H9 (cell line): ENCODE measurements at regions not wholly inside any gene's neighbourhood (a gene's known extent, or its start where the extent isn't known, plus 50 kb on each side); places are given as distances from the start of the nearest gene placed in this dataset.

ENCODE experiments used
- DNase-seq: peaks from one replicate; pipeline ENCODE4 v3.0.0-alpha.2; 2017
- H2AFZ ChIP-seq: one replicate; pipeline ENCODE4 v1.6.1; 2013; ENCODE audit warnings: mild to moderate bottlenecking, low read length, control low read depth, moderate library complexity
- H2AK5ac ChIP-seq: 2 replicates; pipeline ENCODE4 v1.6.1; 2013; ENCODE audit warnings: low read length, control low read depth, mixed read lengths; ENCODE audit not compliant: insufficient read length
- H2BK120ac ChIP-seq: one replicate; pipeline ENCODE4 v1.6.1; 2013; ENCODE audit warnings: low read depth, mild to moderate bottlenecking, low read length, control low read depth, inconsistent platforms; ENCODE audit not compliant: poor library complexity, severe bottlenecking
- H2BK12ac ChIP-seq: 2 replicates; pipeline ENCODE4 v1.6.1; 2013; ENCODE audit warnings: low read length, control low read depth, mixed read lengths, low read depth; ENCODE audit not compliant: insufficient read length
- H2BK15ac ChIP-seq: 2 replicates; pipeline ENCODE4 v1.6.1; 2013; ENCODE audit warnings: low read depth, low read length, control low read depth
- H2BK20ac ChIP-seq: one replicate; pipeline ENCODE4 v1.6.1; 2013; ENCODE audit warnings: low read depth, mild to moderate bottlenecking, low read length, control low read depth, inconsistent platforms; ENCODE audit not compliant: poor library complexity, severe bottlenecking
- H2BK5ac ChIP-seq: 2 replicates; pipeline ENCODE4 v1.6.1; 2013; ENCODE audit warnings: low read length, control low read depth, mixed read lengths; ENCODE audit not compliant: insufficient read length
- H3K14ac ChIP-seq: 2 replicates; pipeline ENCODE4 v1.6.1; 2013; ENCODE audit warnings: low read length, control low read depth; ENCODE audit not compliant: insufficient read depth
- H3K18ac ChIP-seq: 2 replicates; pipeline ENCODE4 v1.6.1; 2013; ENCODE audit warnings: low read depth, mild to moderate bottlenecking, mixed read lengths, low read length, control low read depth; ENCODE audit not compliant: insufficient read length
- H3K23ac ChIP-seq: 2 replicates; pipeline ENCODE4 v1.6.1; 2013; ENCODE audit warnings: low read length, control low read depth, mixed read lengths, low read depth; ENCODE audit not compliant: insufficient read length
- H3K23me2 ChIP-seq: 2 replicates; pipeline ENCODE4 v1.6.1; 2013; ENCODE audit warnings: low read depth, mild to moderate bottlenecking, mixed read lengths, low read length, control low read depth; ENCODE audit not compliant: insufficient read length, poor library complexity, severe bottlenecking
- H3K27ac ChIP-seq: 2 replicates; pipeline ENCODE4 v1.5.1; 2013; ENCODE audit warnings: low read length, control low read depth, mixed read lengths, low read depth; ENCODE audit not compliant: insufficient read length
- H3K27me3 ChIP-seq: 2 replicates; pipeline ENCODE4 v1.6.1; 2013; ENCODE audit warnings: low read length, control low read depth, inconsistent platforms; ENCODE audit not compliant: insufficient read depth
- H3K4ac ChIP-seq: 2 replicates; pipeline ENCODE4 v1.6.1; 2013; ENCODE audit warnings: low read depth, mild to moderate bottlenecking, control low read depth, inconsistent platforms, low read length, moderate library complexity
- H3K4me1 ChIP-seq: 2 replicates; pipeline ENCODE4 v1.6.1; 2013; ENCODE audit warnings: low read length, control low read depth, inconsistent platforms; ENCODE audit not compliant: insufficient read depth
- H3K4me2 ChIP-seq: 2 replicates; pipeline ENCODE4 v1.6.1; 2013; ENCODE audit warnings: low read length, control low read depth, mixed read lengths; ENCODE audit not compliant: insufficient read length, insufficient read depth
- H3K56ac ChIP-seq: 2 replicates; pipeline ENCODE4 v1.6.1; 2013; ENCODE audit warnings: low read depth, mild to moderate bottlenecking, mixed read lengths, low read length, control low read depth; ENCODE audit not compliant: insufficient read length
- H3K79me1 ChIP-seq: 2 replicates; pipeline ENCODE4 v1.6.1; 2013; ENCODE audit warnings: low read depth, mild to moderate bottlenecking, moderate library complexity, low read length, control low read depth, inconsistent platforms; ENCODE audit not compliant: insufficient read depth, poor library complexity, severe bottlenecking
- H3K79me2 ChIP-seq: 2 replicates; pipeline ENCODE4 v1.6.1; 2013; ENCODE audit warnings: low read length, control low read depth, inconsistent platforms; ENCODE audit not compliant: insufficient read depth
- H3K9ac ChIP-seq: 2 replicates; pipeline ENCODE4 v1.6.1; 2013; ENCODE audit warnings: low read length, control low read depth, mixed read lengths; ENCODE audit not compliant: insufficient read length; ENCODE audit errors: extremely low read depth
- H3K9me3 ChIP-seq: one replicate; pipeline ENCODE4 v1.6.1; 2013; ENCODE audit warnings: low read depth, low read length, inconsistent platforms; ENCODE audit not compliant: control insufficient read depth
- H3T11ph ChIP-seq: one replicate; pipeline ENCODE4 v1.6.1; 2013; ENCODE audit warnings: mild to moderate bottlenecking, low read length, control low read depth, inconsistent platforms
- H4K20me1 ChIP-seq: one replicate; pipeline ENCODE4 v1.6.1; 2013; ENCODE audit not compliant: control insufficient read depth, insufficient read length, insufficient read depth
- H4K5ac ChIP-seq: 2 replicates; pipeline ENCODE4 v1.6.1; 2013; ENCODE audit warnings: low read depth, mild to moderate bottlenecking, mixed read lengths, low read length, control low read depth; ENCODE audit not compliant: insufficient read length
- H4K8ac ChIP-seq: replicated peaks from 2 replicates; pipeline ENCODE4 v1.6.1; 2013; ENCODE audit warnings: low read length, control low read depth, mixed read lengths, low read depth; ENCODE audit not compliant: insufficient read length
- H4K91ac ChIP-seq: 2 replicates; pipeline ENCODE4 v1.6.1; 2013; ENCODE audit warnings: low read depth, mild to moderate bottlenecking, moderate library complexity, mixed read lengths, low read length, control low read depth; ENCODE audit not compliant: insufficient read length
- H3K27ac Mint-ChIP-seq, 3 experiments: 2 replicates in 2 of 3; 3 replicates in 1 of 3; pipeline ENCODE4 v1.8.0; 2020 to 2021; ENCODE audit warnings: mixed read lengths in 3 of 3, mild to moderate bottlenecking in 1 of 3, moderate library complexity in 1 of 3
- H3K27me3 Mint-ChIP-seq: 2 replicates; pipeline ENCODE4 v1.8.0; 2021; ENCODE audit warnings: low read depth, mild to moderate bottlenecking, moderate library complexity, mixed read lengths
- H3K36me3 Mint-ChIP-seq, 3 experiments: 2 replicates in 2 of 3; 3 replicates in 1 of 3; pipeline ENCODE4 v1.8.0; 2020 to 2021; ENCODE audit warnings: low read depth in 3 of 3, mixed read lengths in 3 of 3; ENCODE audit not compliant: insufficient read depth in 1 of 3
- H3K4me1 Mint-ChIP-seq, 2 experiments: 2 replicates each; pipeline ENCODE4 v1.8.0; 2020; ENCODE audit warnings: mixed read lengths in 2 of 2
- H3K4me3 Mint-ChIP-seq, 2 experiments: 2 replicates in 1 of 2; 3 replicates in 1 of 2; pipeline ENCODE4 v1.8.0; 2020 to 2021; ENCODE audit warnings: mild to moderate bottlenecking in 2 of 2, mixed read lengths in 2 of 2, moderate library complexity in 1 of 2
- H3K9me3 Mint-ChIP-seq, 2 experiments: 2 replicates in 1 of 2; 3 replicates in 1 of 2; pipeline ENCODE4 v1.8.0; 2020; ENCODE audit warnings: mild to moderate bottlenecking in 2 of 2, mixed read lengths in 2 of 2, moderate library complexity in 1 of 2
- WGBS: extraction: QIAGEN DNeasy Blood & Tissue Kit; methylation state at CpG from one replicate; pipeline ENCODE4 v1.1.7; 2013; ENCODE audit warnings: missing lambda C conversion rate, low lambda C conversion rate, mixed read lengths; ENCODE audit not compliant: insufficient read length; ENCODE audit errors: extremely low coverage; 5-methylcytosine and 5-hydroxymethylcytosine counted together
- TF ChIP-seq, protein P1 (sequence below): fragments of 200-600 bp; sonication (generic); conservative IDR thresholded peaks from 3 replicates; pipeline ENCODE4 v1.8.0; 2021; ENCODE audit warnings: antibody characterized with exemption, mild to moderate bottlenecking

DNA sequence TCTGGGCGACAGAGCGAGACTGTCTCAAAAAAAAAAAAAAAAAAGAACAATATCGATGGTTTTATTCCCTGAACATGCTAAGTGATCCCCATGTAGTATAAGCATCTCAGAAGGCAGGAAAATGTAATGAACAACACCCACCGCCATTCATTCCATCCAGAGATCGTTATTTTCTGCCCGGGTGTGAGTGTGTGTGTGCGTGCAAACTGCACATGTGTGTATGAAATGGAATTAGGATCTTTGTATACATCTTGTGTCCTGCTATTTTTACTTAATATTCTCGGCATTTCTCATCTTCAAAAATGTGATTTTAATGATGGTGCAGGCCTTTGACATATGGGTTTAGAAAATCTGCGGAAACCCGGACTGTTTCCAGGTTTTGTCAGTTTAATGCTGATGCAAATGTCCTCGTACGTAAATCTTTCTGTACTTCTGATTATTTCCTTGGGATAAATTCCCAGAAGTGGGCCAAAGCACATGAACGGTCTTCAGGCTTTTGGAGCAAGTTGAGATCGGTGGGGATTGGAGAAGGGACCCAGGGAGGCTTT lies 254.8 kb downstream of the SEC14L1 start:
- Histone ChIP-seq H3K23me2 (peaks cover 4% of the 10 kb centered on the region), H2BK12ac (no peak overlapping the region), H3K4me1 (peaks cover 11% of the 10 kb centered on the region; the same call in 1 of the 2 replicates), H4K91ac (no peak overlapping the region), H3K9ac (no peak overlapping the region), H2AFZ (no peak overlapping the region), H3K79me1 (peaks cover 5% of the 10 kb centered on the region), H3K18ac (no peak overlapping the region), H3K9me3 (no peaks in the 10 kb centered on the region), H2BK120ac (no peak overlapping the region), H3K27ac (no peak overlapping the region), H3K27me3 (no peaks in the 10 kb centered on the region), H3K4ac (no peak overlapping the region), H3K79me2 (peaks cover 16% of the 10 kb centered on the region; the same call in 1 of the 2 replicates), H3T11ph (no peak overlapping the region), H3K4me2 (no peak overlapping the region), H2BK15ac (no peak overlapping the region), H3K14ac (no peak overlapping the region), H4K5ac (no peak overlapping the region), H4K20me1 (no peaks in the 10 kb centered on the region), H3K23ac (no peak overlapping the region), H2BK20ac (no peak overlapping the region), H3K56ac (no peak overlapping the region), H2BK5ac (no peak overlapping the region), H2AK5ac (no peak overlapping the region), H4K8ac (no peak overlapping the region)
- DNase-seq: no peak
- H3K9me3 Mint-ChIP-seq: no peaks in the 10 kb centered on the region
- H3K36me3 Mint-ChIP-seq: peaks cover 3 to 4% (median 4%) of the 10 kb centered on the region in 3 experiments; a peak in 3 of 7 replicates
- no peaks in the 10 kb centered on the region for H3K27me3 Mint-ChIP-seq
- H3K27ac Mint-ChIP-seq: no peak overlapping the region
- TF ChIP-seq, protein P1, sequence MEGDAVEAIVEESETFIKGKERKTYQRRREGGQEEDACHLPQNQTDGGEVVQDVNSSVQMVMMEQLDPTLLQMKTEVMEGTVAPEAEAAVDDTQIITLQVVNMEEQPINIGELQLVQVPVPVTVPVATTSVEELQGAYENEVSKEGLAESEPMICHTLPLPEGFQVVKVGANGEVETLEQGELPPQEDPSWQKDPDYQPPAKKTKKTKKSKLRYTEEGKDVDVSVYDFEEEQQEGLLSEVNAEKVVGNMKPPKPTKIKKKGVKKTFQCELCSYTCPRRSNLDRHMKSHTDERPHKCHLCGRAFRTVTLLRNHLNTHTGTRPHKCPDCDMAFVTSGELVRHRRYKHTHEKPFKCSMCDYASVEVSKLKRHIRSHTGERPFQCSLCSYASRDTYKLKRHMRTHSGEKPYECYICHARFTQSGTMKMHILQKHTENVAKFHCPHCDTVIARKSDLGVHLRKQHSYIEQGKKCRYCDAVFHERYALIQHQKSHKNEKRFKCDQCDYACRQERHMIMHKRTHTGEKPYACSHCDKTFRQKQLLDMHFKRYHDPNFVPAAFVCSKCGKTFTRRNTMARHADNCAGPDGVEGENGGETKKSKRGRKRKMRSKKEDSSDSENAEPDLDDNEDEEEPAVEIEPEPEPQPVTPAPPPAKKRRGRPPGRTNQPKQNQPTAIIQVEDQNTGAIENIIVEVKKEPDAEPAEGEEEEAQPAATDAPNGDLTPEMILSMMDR: no peak
- H3K4me1 Mint-ChIP-seq: peaks cover 48 to 61% of the 10 kb centered on the region in 2 experiments
- H3K4me3 Mint-ChIP-seq: no peak overlapping the region
- no CpG with 5 or more reads among the region's 14 CpGs for WGBS
